Gastroesophageal sphincter (tissue), 3 donors: ENCODE measurements at regions not wholly inside any gene's neighbourhood (a gene's known extent, or its start where the extent isn't known, plus 50 kb on each side); places are given as distances from the start of the nearest gene placed in this dataset.

ENCODE experiments used
- CTCF ChIP-seq, 4 experiments: fragments of 200-600 bp in 2 of 4; fragments of 450-650 bp in 2 of 4; sonication (generic) in 1 of 4; IDR thresholded peaks; one replicate each; pipeline ENCODE4 v1.5.1; 2017 to 2019; ENCODE audit warnings: antibody characterized with exemption in 4 of 4, mild to moderate bottlenecking in 2 of 4, moderate library complexity in 2 of 4
- EP300 ChIP-seq: sonication (generic); formaldehyde crosslinking; IDR thresholded peaks from one replicate; pipeline ENCODE4 v1.6.1; 2017; ENCODE audit warnings: antibody characterized with exemption, mild to moderate bottlenecking
- POLR2A ChIP-seq, 2 donors: fragments of 450-650 bp; IDR thresholded peaks; one replicate each; pipeline ENCODE4 v1.6.1; 2017; ENCODE audit warnings: antibody characterized with exemption in 2 of 2, mild to moderate bottlenecking in 2 of 2, moderate library complexity in 1 of 2
- POLR2AphosphoS5 ChIP-seq: sonication (generic); formaldehyde crosslinking; IDR thresholded peaks from one replicate; pipeline ENCODE4 v1.6.1; 2017; ENCODE audit warnings: antibody characterized with exemption

- no peak for TF ChIP-seq CTCF (IDR thresholded peaks at IDR 0.05)
- TF ChIP-seq POLR2A (IDR thresholded peaks at IDR 0.05), result no peak
- TF ChIP-seq EP300, result no peak
- no peak for TF ChIP-seq POLR2AphosphoS5
These were observed 120.8 kb upstream of the TMEM18 start for GRCh38 chr2:797993-798392.
